ENCODE measurements at regions not wholly inside any gene's neighbourhood (a gene's known extent, or its start where the extent isn't known, plus 50 kb on each side); places are given as distances from the start of the nearest gene placed in this dataset.

DNA sequence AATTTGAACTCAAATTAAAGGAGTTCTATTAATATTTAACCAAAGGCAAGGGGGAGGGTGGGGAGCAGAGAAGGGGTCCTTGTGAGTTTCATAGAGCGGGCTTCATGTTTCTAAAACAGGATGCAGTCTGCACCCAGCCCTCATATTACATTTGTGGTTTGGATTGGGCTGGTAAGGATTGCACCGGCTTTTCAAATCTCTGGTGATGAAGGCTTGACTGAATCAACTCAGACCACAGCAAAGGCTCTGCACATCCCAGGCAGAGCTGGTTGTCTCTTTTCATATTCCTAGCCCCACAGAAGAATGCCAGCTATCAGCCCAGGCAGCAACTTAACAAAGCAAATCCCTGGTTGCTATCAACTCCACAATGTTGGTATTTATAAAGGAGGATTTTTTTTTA lies 1221.4 kb downstream of the VRK1 start:
- no peak overlapping the region for H3K4me3 ChIP-seq (ENCODE audit: low read depth, low read length)

DNA sequence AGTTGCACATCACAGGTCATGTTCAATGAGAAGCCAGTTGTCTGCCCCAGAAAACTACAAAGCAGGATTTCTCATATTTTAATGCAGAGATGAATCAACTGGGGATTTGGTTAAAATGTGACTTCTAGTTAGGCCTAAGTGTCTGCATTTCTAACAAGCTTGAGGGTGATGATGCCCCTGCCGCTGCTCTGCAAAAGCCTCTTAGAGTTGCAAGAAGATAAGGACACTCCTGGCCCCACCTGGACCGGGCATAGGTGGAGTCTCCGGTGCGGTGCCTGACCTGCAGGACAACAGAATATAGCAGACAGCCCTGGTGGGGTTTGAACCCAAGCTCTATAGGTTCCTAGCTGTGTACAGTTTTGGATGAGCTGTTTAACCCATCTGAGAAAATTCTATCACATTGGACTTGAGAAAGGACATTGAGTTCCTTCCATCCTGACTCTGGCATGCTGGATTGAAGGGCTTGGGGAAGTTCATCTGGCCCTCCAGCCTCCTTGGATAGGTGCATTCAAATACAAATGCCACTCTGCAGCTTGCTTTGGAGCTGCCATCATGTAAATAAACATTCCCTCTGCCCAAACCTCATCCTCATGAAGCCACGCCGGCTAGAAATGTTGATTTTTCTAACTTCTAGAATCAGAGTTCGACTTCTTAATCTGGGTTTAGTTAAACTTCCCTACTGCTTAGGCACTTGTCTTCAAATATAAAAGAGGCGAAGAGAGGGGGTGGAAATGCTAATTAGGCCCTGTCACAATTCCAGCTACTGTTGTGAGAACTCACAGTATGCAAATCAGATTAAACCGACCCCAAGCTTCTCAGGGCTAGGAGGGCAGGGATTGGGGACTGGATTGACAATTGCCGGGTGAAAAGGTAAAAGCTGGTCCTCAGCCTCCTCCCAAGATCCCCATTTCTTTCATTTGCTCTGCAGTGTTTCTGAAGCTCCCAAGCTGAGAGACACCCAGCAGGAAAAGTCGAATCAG lies 1225.6 kb downstream of the VRK1 start:
- H3K4me3 ChIP-seq (ENCODE audit: low read depth, low read length), result no peak overlapping the region

DNA sequence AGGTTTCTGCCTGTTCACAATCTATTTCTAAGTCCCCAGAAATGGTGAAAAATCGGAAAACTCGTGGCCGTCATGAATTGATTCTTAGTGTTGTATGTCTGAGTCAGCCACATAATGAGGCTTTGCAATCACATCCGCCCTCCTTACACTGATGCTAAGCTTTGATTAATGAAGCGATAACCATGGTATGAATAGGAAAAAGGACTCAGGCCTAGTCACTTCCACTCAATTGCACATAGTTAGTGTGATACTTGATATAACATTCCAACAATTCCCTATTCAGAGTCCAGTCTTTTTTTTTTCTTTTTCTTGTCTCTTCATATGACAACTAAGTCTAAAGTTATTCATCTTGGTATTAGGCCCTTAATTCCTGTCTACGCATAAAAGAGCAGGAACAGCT lies 1231.0 kb downstream of the VRK1 start:
- no peak overlapping the region for H3K4me3 ChIP-seq (ENCODE audit: low read depth, low read length)

DNA sequence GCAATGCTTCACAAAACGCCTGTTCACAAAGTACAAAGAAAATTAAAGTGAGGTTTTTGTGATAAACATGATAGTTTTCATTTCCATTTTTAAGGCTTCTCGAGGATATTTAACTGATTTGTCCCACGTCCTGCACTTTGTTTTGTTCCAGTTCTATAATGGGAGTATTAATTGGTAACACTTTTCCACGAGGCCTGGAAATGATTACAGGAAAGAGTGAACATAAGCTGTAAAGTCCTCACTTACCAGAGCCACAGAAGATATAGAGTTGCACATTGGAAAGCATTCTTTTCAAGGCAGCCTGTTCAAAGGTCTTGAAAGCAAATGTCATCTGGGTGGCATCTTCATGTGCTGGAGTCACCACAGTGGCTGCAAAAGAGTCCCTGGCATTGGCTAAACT lies 1236.6 kb downstream of the BCL11B start:
- H3K4me3 ChIP-seq (ENCODE audit: low read depth, low read length), result no peak overlapping the region

DNA sequence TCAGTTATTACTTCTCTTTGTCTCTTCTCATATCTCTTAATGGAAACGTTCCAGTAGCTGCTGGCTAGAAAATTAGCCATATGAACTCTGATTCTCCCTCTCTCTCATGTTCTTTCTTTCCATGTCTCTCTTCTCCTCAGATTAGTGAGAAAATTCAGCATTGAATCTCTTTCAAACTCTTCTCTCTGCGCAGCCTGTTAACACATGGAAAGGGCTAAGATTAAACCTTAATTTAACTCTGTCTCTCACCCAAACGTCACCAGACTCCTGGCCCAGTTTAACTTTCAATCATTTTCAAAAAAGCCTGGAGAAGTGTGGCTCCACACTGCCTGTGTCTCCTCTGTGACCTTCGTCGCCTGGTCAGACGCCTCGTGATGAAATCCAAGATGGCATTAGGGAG lies 1234.2 kb downstream of the BCL11B start:
- H3K4me3 ChIP-seq (ENCODE audit: low read depth, low read length), result no peak overlapping the region

DNA sequence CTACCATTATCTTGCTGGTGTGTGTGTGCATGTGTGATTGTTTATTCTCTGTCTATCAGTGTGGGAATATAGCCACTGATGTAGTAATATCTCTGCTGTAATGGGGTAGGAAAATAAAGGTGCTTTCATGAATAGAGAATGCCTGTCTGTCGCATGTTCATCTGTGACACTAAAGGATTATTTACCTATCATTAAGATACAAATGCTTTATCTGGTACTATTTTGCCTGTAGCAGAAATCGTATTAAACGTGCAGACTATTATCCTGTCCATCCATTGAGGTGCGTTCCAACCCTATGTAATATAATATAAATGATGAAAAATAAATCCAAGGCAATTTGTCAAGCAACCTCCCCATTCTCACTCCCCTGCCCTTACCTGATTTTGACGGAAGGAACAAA lies 1215.1 kb downstream of the BCL11B start:
- no peak overlapping the region for H3K4me3 ChIP-seq (ENCODE audit: low read depth, low read length)

DNA sequence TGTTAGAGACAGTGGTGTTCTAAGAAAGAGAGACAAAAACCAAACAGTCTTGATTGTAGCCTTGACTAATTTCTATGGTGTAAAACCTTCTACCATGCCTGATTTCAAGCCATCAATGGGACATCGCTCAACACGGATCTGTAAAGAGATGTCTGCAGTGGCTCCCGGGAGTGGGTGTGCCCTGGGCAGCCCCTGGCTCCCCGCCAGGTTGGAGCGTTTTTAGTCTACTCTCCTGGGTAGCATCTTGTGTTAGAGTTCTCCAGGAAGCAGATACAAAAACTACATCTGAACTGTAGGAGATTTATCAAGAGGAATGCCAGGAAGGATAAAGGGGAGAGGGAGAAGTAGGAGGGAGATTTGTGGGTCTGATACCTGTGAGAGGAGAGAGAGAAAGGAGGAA lies 1212.9 kb downstream of the BCL11B start:
- H3K4me3 ChIP-seq (ENCODE audit: low read depth, low read length), result no peak overlapping the region

DNA sequence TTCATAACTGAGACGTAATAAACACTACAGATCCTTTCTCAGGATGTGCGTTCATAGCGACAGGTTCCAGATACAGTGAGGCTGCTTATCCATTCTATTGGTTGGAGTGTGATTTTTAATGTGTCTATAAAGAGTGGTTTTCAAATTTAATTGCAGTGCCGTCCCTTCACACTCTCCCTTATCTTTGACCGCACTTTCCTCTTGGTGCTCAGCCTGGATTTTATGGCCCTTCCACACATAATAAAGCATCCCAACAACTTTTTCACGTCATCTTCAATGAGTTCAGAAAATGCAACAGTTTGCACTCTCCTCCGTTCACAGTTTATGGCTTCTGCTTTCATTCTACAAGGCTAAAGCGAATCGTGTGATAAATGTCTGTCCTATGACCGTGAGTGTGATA lies 1209.9 kb downstream of the BCL11B start:
- H3K4me3 ChIP-seq (ENCODE audit: low read depth, low read length), result no peak overlapping the region

DNA sequence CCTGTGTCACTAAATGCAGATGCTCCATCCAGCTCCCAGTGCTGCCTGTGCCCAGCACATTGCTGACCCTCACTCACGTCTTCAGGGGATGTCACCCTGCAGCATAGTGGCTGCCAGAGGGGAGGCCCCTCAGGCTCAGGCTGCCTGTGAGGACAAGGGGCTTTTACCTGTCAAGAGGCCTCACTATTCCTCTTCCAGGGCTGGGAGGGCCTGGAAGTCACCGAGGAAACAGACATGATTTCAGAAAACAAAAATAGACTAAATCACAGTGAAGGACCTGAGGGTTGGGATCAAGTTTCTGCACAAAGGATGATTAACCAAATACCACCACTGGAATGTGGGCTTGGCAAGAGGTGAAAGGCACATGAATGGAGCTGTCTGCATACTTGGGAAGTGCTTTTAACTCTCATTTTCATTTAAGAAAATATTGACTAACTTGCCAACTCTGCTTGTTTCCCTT lies 1202.3 kb downstream of the BCL11B start:
- no peak overlapping the region for H3K4me3 ChIP-seq (ENCODE audit: low read depth, low read length)

DNA sequence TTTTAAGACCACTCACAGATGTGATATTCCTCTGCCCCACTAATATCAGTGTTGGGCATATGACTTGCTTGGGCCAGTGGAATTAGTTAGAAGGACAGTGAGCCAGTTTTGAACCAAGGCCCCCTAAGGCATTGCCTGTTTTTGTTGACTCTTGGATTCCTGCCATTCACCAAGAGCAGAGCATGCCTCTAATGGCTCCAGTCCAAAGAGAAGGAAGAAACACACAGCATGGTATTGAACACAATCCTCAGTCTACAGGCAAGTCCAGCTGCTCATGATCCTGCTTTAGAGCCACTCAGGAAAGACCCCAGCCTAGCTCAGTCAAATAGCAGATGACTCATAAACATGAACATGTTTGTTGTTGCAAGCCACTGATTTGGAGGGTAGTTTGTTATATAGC lies 1201.5 kb downstream of the BCL11B start:
- H3K4me3 ChIP-seq (ENCODE audit: low read depth, low read length), result no peak overlapping the region

DNA sequence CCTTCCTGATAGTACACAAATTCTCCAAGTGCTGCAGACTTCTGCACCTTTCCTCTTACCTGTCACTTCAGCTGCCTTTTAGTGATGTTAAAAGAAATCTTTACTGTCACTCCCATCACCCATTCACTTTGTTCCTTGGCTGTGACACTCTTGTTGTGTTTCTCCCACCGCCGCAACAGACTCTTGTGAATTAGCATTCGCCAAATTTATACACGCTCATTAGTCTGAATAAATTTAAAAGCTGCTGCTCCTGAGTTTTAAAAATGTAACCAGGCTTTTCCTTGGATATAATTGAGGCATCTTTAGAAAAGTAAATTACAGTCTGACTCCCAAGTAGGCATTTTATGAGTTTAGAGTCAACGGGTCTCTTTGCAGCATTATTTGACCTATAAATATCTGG lies 1197.9 kb downstream of the BCL11B start:
- H3K4me3 ChIP-seq (ENCODE audit: low read depth, low read length), result no peak overlapping the region

DNA sequence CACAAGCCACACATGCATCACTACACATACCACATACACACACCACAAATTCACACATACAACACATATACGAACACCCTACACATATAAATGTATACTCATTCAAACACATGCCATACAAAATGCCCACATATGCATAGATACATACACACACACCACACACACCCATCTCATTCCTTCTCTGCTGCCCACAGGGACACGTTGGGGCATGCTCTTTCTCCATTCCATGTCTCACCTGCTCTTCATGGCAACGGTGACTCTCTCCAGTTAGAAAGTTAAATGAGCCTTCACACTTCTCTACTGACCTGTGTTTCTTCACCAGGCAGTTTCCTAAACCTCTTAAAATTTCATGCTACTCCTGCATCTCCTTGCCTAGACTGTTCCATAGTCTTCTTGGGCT lies 1194.8 kb downstream of the BCL11B start:
- no peak overlapping the region for H3K4me3 ChIP-seq (ENCODE audit: low read depth, low read length)

DNA sequence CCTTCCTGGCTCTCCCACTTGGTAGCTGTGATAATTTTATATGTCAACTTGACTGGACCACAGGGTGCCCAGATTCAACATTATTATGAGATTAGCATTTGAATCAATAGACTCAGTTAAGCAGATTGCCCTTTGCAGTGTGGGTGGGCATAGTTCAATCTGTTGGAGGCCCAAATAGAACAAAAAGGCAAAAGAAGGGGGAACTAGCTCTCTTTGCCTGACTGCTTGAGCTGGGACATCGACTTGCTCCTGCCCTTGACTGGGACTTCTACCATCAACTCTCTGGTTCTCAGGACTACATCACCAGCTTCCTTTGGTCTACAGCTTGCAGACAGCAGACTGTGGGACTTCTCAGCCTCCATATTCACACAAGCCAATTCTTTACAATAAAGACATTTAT lies 1189.2 kb downstream of the BCL11B start:
- no peak overlapping the region for H3K4me3 ChIP-seq (ENCODE audit: low read depth, low read length)

DNA sequence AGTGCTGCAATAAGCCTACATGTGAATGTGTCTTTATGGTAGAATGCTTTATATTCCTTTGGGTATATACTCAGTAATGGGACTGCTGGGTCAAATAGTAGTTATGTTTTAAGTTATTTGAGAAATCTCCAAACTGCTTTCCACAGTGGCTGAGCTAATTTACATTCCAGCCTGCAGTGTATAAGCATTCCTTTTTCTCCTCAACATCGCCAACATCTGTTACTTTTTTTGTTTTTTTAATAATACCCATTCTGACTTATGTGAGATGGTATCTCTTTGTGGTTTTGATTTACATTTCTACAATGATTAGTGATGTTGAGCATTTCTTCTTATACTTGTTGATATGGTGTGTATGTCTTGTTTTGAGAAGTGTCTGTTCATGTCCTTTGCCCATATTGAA lies 1186.2 kb downstream of the BCL11B start:
- H3K4me3 ChIP-seq (ENCODE audit: low read depth, low read length), result no peak overlapping the region

DNA sequence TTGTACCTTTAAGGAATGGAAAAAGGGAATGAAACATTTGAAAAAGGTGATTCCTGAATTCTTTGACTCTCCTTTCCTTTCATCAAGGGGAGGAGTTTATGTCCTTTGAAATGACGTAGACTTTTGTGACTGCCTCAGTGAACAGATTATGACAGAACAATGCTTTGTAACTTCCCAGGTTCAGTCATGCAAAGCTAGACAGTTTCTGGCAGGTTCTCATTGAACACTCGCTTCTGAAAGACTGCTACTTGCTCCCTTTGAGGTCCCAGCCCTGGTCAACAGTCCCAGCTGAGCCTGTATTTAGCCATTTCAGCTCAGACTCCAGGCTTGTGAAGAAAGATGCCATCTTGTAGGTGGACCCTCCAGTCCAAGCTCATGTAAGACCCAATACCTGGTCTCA lies 1178.9 kb downstream of the BCL11B start:
- H3K4me3 ChIP-seq (ENCODE audit: low read depth, low read length), result no peak overlapping the region

DNA sequence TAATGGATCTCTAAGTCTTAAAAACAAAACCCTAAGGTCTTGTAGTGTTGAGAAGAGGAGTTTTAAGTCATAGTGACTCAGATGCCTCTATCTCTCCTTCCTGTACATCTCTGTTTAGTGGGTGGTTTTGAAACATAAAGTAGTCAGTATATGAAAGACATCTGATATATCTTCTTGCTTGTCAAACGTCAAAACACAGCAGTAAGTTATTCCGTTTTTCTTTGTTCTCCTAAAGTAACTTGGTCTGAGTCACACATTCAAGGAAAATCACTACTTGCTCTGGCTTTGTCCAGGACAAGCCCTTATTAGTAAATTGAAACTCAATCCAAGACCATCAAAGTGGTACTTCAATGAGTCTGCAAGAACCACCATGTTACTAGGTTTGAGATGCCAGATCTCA lies 1172.5 kb downstream of the BCL11B start:
- no peak overlapping the region for H3K4me3 ChIP-seq (ENCODE audit: low read depth, low read length)

DNA sequence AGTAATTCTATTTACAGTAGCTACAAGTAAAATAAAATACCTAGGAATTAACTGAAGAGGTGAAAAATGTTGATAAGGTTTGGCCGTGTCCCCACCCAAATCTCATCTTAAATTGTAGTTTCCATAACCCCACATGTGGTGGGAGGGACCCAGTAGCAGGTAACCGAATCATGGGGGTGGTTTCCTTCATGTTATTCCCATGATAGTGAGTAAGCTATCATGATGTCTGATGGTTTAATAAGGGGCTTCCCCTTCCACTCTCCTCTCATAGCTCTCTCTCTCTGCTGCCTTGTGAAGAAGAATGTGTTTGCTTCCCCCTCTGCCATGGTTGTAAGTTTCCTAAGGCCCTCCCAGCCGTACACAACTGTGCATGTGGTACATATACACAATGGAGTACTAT lies 1170.7 kb downstream of the BCL11B start:
- no peak overlapping the region for H3K4me3 ChIP-seq (ENCODE audit: low read depth, low read length)

DNA sequence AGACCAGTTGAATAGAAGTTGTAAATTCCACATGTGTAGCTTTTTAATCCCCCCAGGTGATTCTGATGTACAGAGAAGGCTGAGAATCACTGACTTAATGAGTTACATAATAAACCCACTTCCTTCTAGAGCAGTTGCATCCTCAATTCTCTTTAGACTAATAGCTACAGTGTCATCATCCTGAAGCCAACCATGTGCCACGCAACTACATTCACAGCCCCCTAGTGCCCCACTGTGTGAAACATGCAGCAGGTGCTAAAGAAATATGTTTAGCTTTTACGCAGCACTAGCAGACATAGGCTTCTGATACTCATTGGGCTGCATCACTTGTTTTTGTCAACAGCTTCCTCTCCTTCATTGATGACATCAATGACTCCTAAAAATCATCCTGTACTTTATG lies 1168.3 kb downstream of the BCL11B start:
- H3K4me3 ChIP-seq (ENCODE audit: low read depth, low read length), result no peak overlapping the region

DNA sequence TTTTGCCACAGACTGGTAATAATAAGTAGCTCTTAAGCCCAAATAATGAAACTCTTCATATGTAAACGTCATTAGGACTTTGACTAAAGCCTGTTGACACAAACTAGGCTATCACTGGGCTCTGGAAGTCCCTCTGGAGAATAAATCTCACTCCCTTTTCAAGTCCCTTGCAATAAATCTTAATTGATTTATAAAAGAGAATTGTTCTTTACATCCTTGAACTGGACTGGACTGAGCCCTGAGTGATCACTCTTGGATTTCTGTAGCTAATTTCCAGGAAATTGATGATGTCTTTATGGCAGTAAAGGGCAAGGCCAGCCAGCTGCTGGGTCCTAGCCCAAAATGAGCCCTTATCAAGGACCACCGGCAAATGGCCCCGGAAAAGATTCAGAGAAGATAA lies 1162.7 kb downstream of the BCL11B start:
- no peak overlapping the region for H3K4me3 ChIP-seq (ENCODE audit: low read depth, low read length)

DNA sequence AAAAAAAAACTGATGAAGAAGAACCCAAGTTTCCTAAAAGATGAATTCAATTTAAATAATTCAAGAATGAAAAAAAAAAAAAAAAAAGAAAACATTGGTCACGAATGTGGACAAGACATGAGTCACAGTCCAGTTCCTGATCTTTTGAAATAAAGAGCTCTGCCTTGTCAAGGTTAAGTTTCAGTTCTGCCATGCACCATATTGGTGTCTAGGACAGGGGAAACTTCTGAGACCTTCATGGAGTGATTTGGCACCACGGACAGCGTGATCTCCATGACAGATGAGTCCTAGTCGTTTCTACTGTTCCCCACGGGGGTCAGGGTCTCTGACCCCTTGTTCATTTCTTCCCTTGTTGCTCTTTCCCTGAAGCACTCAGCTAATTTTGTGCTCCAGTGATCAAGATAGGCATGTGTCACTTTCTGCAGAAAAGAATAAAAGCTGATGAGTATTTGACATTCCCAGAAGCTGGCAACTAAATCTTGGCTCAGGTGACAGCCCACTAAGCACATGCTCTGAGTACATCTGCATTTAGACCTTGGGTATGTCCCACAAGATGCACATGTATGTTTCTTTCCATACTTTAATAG lies 1159.7 kb downstream of the BCL11B start:
- no peak overlapping the region for H3K4me3 ChIP-seq (ENCODE audit: low read depth, low read length)

DNA sequence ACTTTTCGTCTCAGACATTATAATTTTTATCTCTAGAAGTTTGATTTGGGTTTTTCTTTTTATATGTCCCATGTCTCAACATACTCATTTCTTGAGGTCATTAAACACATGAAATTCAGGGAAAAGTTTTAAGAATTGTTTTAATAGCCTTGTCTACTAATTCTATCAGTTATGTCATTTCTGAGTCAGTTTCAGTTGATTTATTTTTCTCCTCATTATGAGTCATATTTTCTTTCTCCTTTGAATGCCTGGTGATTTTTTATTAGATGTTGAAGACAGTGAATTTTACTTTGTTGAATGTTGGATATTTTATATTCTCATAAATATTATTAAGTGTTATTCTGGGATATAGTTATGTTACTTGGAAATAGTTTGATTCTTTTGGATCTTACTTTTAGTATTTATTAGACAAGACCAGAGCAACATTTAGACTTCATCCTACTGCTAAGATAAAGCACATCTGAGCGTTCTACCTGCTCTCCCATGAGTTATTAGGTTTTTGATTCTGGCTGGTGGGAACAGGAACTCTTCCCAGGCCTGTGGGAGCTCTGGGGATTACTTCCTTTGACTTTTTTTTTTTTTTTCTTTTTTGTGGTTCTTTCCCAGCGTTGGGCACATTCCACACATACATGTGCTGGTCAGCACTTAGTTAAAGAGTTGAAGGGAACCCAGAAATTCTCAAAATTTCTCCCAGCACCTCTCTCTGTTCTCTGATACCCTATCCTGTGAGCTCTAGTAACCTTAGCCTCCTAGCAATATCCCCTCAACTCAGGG lies 1157.7 kb downstream of the BCL11B start:
- H3K4me3 ChIP-seq (ENCODE audit: low read depth, low read length), result no peak overlapping the region

DNA sequence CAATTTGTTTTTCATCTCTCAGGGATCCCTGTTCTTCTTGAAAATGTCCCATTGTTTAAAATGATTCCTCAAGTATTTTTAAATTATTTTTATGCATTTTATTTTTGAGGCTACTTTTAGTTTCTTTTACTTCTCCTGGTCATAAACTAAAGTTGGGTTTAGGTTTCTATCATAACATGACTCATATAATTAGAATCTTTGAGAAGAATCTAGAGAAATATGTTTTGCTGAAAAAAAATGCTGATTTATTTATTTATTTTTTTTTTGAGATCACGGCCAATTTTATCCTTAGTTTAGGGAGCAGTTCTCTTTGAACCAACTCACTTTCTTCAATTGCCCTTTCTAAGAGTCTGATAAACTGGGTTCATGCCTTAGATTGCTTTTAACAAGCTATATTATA lies 1157.1 kb downstream of the BCL11B start:
- H3K4me3 ChIP-seq (ENCODE audit: low read depth, low read length), result no peak overlapping the region

Data from iPS-11a (cell line).